MM.1S (cell line): ENCODE measurements at regions not wholly inside any gene's neighbourhood (a gene's known extent, or its start where the extent isn't known, plus 50 kb on each side); places are given as distances from the start of the nearest gene placed in this dataset.

Experiments used
- EZH2 ChIP-seq: fragments of 300-600 bp; sonication (generic); optimal IDR thresholded peaks from 2 replicates; pipeline ENCODE3; 2017; ENCODE audit warnings: low read depth, mild to moderate bottlenecking, antibody characterized with exemption, low read length, mixed read lengths
- EZH2phosphoT487 ChIP-seq: fragments of 300-600 bp; sonication (generic); IDR thresholded peaks from 2 replicates; pipeline ENCODE4 v1.6.1; 2018; ENCODE audit warnings: antibody characterized with exemption, low read length

DNA sequence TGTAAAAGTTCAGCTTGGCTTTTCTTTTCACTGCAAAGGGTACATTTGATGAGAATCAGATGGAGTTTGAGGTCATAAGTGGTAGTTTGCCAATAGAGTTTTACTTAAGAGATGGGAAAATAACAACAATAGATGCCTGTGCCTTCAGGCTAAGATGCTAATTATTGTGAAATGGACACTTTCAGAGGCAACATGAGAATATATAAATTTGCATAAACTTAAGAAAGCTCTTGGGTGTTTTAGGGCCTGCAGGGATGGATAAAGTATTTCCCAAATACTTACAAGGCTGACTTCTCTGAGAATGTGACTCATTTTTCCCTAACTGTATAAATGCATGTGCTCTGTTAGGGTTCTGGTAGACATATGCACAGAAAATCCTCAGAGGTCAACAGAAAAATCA, 200.3 kb upstream of the SVIL start:
- TF ChIP-seq EZH2 = no peak
- TF ChIP-seq EZH2phosphoT487 = no peak
